NCI-H128 (cell line): ENCODE measurements at regions not wholly inside any gene's neighbourhood (a gene's known extent, or its start where the extent isn't known, plus 50 kb on each side); places are given as distances from the start of the nearest gene placed in this dataset.
A peak's percentile ranks its signal among the peaks of the same experiment; 100 is the strongest.

ENCODE experiments used
- DNase-seq: peaks from one replicate; lab custom pipeline; 2025; ENCODE audit not compliant: unreplicated experiment; lab: John Stamatoyannopoulos, UW

GRCh38 chr14:42862114-42862513 lies 1255.4 kb downstream of the LRFN5 start:
- DNase-seq = no peak

GRCh38 chr14:42860371-42860770 lies 1253.7 kb downstream of the LRFN5 start:
- DNase-seq = no peak

GRCh38 chr14:42856106-42856505 lies 1249.4 kb downstream of the LRFN5 start:
- no peak for DNase-seq

- DNase-seq = no peak
These were observed 1248.4 kb downstream of the LRFN5 start for GRCh38 chr14:42855085-42855484.

GRCh38 chr14:42854061-42854460 lies 1247.4 kb downstream of the LRFN5 start:
- DNase-seq = no peak

GRCh38 chr14:42848652-42849051 lies 1242.0 kb downstream of the LRFN5 start:
- no peak for DNase-seq

- no peak for DNase-seq
These were observed 1208.1 kb downstream of the LRFN5 start for GRCh38 chr14:42814817-42815216.

GRCh38 chr14:42806909-42807315 lies 1200.2 kb downstream of the LRFN5 start:
- DNase-seq = no peak

- peak; percentile 26 for DNase-seq
These were observed 1197.5 kb downstream of the LRFN5 start for GRCh38 chr14:42804141-42804540.

GRCh38 chr14:42802346-42802745 lies 1195.7 kb downstream of the LRFN5 start:
- DNase-seq = no peak

GRCh38 chr14:42792166-42792565 lies 1185.5 kb downstream of the LRFN5 start:
- DNase-seq = no peak

GRCh38 chr14:42782754-42783153 lies 1176.1 kb downstream of the LRFN5 start:
- DNase-seq = no peak

- DNase-seq = no peak
These were observed 1172.3 kb downstream of the LRFN5 start for GRCh38 chr14:42778984-42779383.

GRCh38 chr14:42750771-42751170 lies 1144.1 kb downstream of the LRFN5 start:
- DNase-seq = no peak

GRCh38 chr14:42742084-42742483 lies 1135.4 kb downstream of the LRFN5 start:
- DNase-seq = no peak

- no peak for DNase-seq
These were observed 1129.7 kb downstream of the LRFN5 start for GRCh38 chr14:42736408-42736807.

GRCh38 chr14:42734041-42734440 lies 1127.4 kb downstream of the LRFN5 start:
- no peak for DNase-seq

GRCh38 chr14:42732005-42732404 lies 1125.3 kb downstream of the LRFN5 start:
- DNase-seq = no peak

- no peak for DNase-seq
These were observed 1124.8 kb downstream of the LRFN5 start for GRCh38 chr14:42731480-42731879.

GRCh38 chr14:42729681-42730080 lies 1123.0 kb downstream of the LRFN5 start:
- DNase-seq = no peak

GRCh38 chr14:42719391-42719790 lies 1112.7 kb downstream of the LRFN5 start:
- DNase-seq = peak; percentile 79

- DNase-seq = no peak
These were observed 1108.6 kb downstream of the LRFN5 start for GRCh38 chr14:42715316-42715715.

- DNase-seq = no peak
These were observed 1103.4 kb downstream of the LRFN5 start for GRCh38 chr14:42710071-42710470.

- no peak for DNase-seq
These were observed 1096.8 kb downstream of the LRFN5 start for GRCh38 chr14:42703501-42703900.
